ENCODE measurements at regions not wholly inside any gene's neighbourhood (a gene's known extent, or its start where the extent isn't known, plus 50 kb on each side); places are given as distances from the start of the nearest gene placed in this dataset.
"Not testable (repeated sequence)": the region's sequence is repeated elsewhere in the genome, so short reads cannot be mapped to it uniquely, and the experiment has no call there.

DNA sequence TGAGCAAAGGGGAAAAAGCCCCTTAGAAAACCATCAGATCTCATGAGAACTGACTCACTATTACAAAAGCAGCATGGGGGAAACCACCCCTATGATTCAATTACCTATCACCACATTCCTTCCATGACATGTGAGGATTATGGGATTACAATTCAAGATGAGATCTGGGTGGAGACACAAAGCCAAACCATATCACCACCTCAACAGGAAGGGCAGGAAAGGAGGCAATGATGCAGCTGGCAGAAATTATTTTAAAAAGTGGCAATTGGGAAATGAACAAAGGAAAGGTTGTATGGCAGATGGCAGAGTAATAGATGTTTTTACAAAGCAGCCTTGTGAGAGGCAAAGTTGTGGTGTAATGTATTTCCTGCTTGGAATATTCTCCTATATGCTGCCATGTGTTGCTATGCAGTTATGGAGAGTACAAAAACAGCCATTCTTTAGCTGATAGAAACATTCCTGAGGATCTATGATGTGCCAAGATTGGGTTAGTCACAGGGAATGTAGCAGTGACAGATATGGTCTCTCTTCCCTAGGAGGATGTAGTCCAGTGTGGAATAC, 138.8 kb downstream of the SMC2 start:
- DNase-seq (ENCODE audit: low read depth, low spot score) (no peak), ATAC-seq (no peak)
- BruUV-seq (replicated peaks) = no TSS peak
- no peaks in the 10 kb centered on the region for H3K4me1 ChIP-seq (ENCODE audit: control insufficient read depth, insufficient read depth, low read length)
- no peak overlapping the region for H3K27ac ChIP-seq (ENCODE audit: low read length)
- in situ Hi-C loops (cut with HindIII; ENCODE audit: low pct_unique_long_range_greater_than_20kb, low sequenced_read_pairs) (no loop called here), intact Hi-C loops (cut with micrococcal nuclease; ENCODE audit: unreplicated experiment) (no loop called here)
- POLR2A ChIA-PET = no interaction called here
- CTCF ChIA-PET = no interaction called here
- H3K36me3 ChIP-seq (ENCODE audit: control insufficient read depth, insufficient read depth, low read length) = no peaks in the 10 kb centered on the region
- no peaks in the 10 kb centered on the region for H3K27me3 ChIP-seq (ENCODE audit: control insufficient read depth, insufficient read depth, low read length)
- no peak for TF ChIP-seq CTCF (IDR thresholded peaks at IDR 0.05)
- TF ChIP-seq, protein P1, sequence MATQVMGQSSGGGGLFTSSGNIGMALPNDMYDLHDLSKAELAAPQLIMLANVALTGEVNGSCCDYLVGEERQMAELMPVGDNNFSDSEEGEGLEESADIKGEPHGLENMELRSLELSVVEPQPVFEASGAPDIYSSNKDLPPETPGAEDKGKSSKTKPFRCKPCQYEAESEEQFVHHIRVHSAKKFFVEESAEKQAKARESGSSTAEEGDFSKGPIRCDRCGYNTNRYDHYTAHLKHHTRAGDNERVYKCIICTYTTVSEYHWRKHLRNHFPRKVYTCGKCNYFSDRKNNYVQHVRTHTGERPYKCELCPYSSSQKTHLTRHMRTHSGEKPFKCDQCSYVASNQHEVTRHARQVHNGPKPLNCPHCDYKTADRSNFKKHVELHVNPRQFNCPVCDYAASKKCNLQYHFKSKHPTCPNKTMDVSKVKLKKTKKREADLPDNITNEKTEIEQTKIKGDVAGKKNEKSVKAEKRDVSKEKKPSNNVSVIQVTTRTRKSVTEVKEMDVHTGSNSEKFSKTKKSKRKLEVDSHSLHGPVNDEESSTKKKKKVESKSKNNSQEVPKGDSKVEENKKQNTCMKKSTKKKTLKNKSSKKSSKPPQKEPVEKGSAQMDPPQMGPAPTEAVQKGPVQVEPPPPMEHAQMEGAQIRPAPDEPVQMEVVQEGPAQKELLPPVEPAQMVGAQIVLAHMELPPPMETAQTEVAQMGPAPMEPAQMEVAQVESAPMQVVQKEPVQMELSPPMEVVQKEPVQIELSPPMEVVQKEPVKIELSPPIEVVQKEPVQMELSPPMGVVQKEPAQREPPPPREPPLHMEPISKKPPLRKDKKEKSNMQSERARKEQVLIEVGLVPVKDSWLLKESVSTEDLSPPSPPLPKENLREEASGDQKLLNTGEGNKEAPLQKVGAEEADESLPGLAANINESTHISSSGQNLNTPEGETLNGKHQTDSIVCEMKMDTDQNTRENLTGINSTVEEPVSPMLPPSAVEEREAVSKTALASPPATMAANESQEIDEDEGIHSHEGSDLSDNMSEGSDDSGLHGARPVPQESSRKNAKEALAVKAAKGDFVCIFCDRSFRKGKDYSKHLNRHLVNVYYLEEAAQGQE (IDR thresholded peaks at IDR 0.05; ENCODE audit: insufficient read depth in 1 of 2, low read depth in 2 of 2, low read length in 1 of 2) = no peak
- no peak for TF ChIP-seq POLR2AphosphoS5 (IDR thresholded peaks at IDR 0.05; ENCODE audit: low read depth, low read length)
- no peak for TF ChIP-seq SIN3A (IDR thresholded peaks at IDR 0.05; ENCODE audit: borderline replicate concordance, insufficient read depth, low read depth, low read length)
- no peak for TF ChIP-seq TCF7L2 (IDR thresholded peaks at IDR 0.05; ENCODE audit: low read depth, low read length)
- H3K4me3 ChIP-seq (ENCODE audit: low read depth in 2 of 2, low read length in 2 of 2) = no peak overlapping the region
- no peaks in the 10 kb centered on the region for H3K9me3 ChIP-seq (ENCODE audit: control insufficient read depth, insufficient read depth, low read depth, low read length)

DNA sequence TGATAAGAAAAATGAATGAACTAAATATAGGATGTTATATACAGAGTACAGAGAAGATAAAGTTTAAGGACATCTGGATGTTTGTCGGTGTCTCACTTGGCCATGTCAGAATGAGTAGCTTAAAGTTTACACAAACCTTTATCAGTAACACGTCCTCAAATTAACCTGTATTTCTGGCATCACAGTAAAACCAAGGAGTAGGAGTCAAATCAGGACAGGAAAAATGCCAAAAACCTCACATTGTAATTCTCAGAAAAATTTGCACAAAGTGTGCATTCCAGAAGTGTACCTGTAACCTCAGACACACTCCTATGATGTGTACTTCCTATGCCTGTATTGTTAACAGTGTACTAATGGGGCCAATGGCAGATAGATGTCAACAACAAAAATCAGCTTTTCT, 139.3 kb downstream of the SMC2 start:
- Histone ChIP-seq H3K9me3 (ENCODE audit: control insufficient read depth, insufficient read depth, low read depth, low read length) (no peaks in the 10 kb centered on the region), H3K27me3 (ENCODE audit: control insufficient read depth, insufficient read depth, low read length) (no peaks in the 10 kb centered on the region), H3K4me1 (ENCODE audit: control insufficient read depth, insufficient read depth, low read length) (no peaks in the 10 kb centered on the region), H3K4me3 (ENCODE audit: low read depth in 2 of 2, low read length in 2 of 2) (no peak overlapping the region), H3K36me3 (ENCODE audit: control insufficient read depth, insufficient read depth, low read length) (no peaks in the 10 kb centered on the region), H3K27ac (ENCODE audit: low read length) (no peak overlapping the region)
- ChIA-PET POLR2A (no interaction called here), CTCF (no interaction called here)
- ATAC-seq (no peak), DNase-seq (ENCODE audit: low read depth, low spot score) (no peak)
- in situ Hi-C loops (cut with HindIII; ENCODE audit: low pct_unique_long_range_greater_than_20kb, low sequenced_read_pairs) = no loop called here
- TF ChIP-seq SIN3A (IDR thresholded peaks at IDR 0.05; ENCODE audit: borderline replicate concordance, insufficient read depth, low read depth, low read length) (no peak), TCF7L2 (IDR thresholded peaks at IDR 0.05; ENCODE audit: low read depth, low read length) (no peak), POLR2AphosphoS5 (IDR thresholded peaks at IDR 0.05; ENCODE audit: low read depth, low read length) (no peak), CTCF (IDR thresholded peaks at IDR 0.05) (no peak)
- TF ChIP-seq, protein P1 (IDR thresholded peaks at IDR 0.05; ENCODE audit: insufficient read depth in 1 of 2, low read depth in 2 of 2, low read length in 1 of 2) = no peak
- BruUV-seq (replicated peaks) = no TSS peak
- intact Hi-C loops (cut with micrococcal nuclease; ENCODE audit: unreplicated experiment) = no loop called here

DNA sequence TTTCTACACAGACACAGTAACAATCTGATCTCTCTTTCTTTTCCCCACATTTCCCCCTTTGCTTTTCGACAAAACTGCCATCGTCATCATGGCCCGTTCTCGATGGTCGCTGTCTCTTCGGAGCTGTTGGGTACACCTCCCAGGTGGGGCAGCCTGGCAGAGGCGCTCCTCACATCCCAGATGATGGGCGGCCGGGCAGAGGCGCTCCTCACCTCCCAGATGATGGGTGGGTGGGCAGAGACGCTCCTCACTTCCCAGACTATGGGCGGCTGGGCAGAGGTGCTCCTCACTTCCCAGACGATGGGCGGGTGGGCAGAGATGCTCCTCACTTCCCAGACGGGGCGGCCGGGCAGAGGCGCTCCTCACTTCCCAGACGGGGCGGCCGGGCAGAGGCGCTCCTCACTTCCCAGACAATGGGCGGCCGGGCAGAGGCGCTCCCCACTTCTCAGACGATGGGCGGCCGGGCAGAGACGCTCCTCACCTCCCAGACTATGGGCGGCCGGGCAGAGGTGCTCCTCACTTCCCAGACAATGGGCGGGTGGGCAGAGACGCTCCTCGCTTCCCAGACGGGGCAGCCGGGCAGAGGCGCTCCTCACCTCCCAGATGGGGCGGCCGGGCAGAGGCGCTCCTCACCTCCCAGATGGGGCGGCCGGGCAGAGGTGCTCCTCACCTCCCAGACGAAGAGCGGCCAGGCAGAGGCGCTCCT, 140.7 kb downstream of the SMC2 start:
- intact Hi-C loops (cut with micrococcal nuclease; ENCODE audit: unreplicated experiment); H3K36me3 ChIP-seq (ENCODE audit: control insufficient read depth, insufficient read depth, low read length); H3K4me1 ChIP-seq (ENCODE audit: control insufficient read depth, insufficient read depth, low read length); CTCF ChIA-PET; in situ Hi-C loops (cut with HindIII; ENCODE audit: low pct_unique_long_range_greater_than_20kb, low sequenced_read_pairs); H3K27me3 ChIP-seq (ENCODE audit: control insufficient read depth, insufficient read depth, low read length); ATAC-seq; BruUV-seq (replicated peaks); DNase-seq (ENCODE audit: low read depth, low spot score); H3K4me3 ChIP-seq (ENCODE audit: low read depth in 2 of 2, low read length in 2 of 2); POLR2A ChIA-PET; H3K27ac ChIP-seq (ENCODE audit: low read length); H3K9me3 ChIP-seq (ENCODE audit: control insufficient read depth, insufficient read depth, low read depth, low read length): not testable (repeated sequence)

Data from Panc1 (cell line).